GM23338 (cell line): ENCODE measurements at regions not wholly inside any gene's neighbourhood (a gene's known extent, or its start where the extent isn't known, plus 50 kb on each side); places are given as distances from the start of the nearest gene placed in this dataset.

Source experiments
- CREB1 ChIP-seq: fragments of 250-450 bp; sonication (Bioruptor Pico); IDR thresholded peaks from 2 replicates; pipeline ENCODE4 v1.5.0; 2020; ENCODE audit warnings: low read depth, mild to moderate bottlenecking, moderate library complexity
- EZH2 ChIP-seq: fragments of 200-600 bp; sonication (generic); IDR thresholded peaks from one replicate; pipeline ENCODE4 v1.8.0; 2017; ENCODE audit warnings: antibody characterized with exemption, mild to moderate bottlenecking, low read depth; ENCODE audit not compliant: unreplicated experiment
- JUNB ChIP-seq: IDR thresholded peaks from one replicate; pipeline ENCODE4 v1.6.1; 2016; ENCODE audit warnings: antibody characterized with exemption; ENCODE audit not compliant: unreplicated experiment
- POLR2AphosphoS5 ChIP-seq: IDR thresholded peaks from 2 replicates; pipeline ENCODE4 v1.6.1; 2016; ENCODE audit warnings: antibody characterized with exemption, low read depth
- REST ChIP-seq: IDR thresholded peaks from one replicate; pipeline ENCODE4 v1.6.1; 2018; ENCODE audit warnings: antibody characterized with exemption; ENCODE audit not compliant: unreplicated experiment
- TF ChIP-seq, protein P1 (sequence below), 2 experiments: fragments of 200-600 bp in 1 of 2; sonication (generic) in 1 of 2; conservative IDR thresholded peaks; 2 replicates each; pipeline versions ENCODE4 v1.5.1 to v1.6.1; 2016 to 2017; ENCODE audit warnings: antibody characterized with exemption in 2 of 2, low read depth in 2 of 2, mild to moderate bottlenecking in 2 of 2, moderate library complexity in 1 of 2

- no peak for TF ChIP-seq EZH2
- no peak for TF ChIP-seq JUNB
- TF ChIP-seq, protein P1, sequence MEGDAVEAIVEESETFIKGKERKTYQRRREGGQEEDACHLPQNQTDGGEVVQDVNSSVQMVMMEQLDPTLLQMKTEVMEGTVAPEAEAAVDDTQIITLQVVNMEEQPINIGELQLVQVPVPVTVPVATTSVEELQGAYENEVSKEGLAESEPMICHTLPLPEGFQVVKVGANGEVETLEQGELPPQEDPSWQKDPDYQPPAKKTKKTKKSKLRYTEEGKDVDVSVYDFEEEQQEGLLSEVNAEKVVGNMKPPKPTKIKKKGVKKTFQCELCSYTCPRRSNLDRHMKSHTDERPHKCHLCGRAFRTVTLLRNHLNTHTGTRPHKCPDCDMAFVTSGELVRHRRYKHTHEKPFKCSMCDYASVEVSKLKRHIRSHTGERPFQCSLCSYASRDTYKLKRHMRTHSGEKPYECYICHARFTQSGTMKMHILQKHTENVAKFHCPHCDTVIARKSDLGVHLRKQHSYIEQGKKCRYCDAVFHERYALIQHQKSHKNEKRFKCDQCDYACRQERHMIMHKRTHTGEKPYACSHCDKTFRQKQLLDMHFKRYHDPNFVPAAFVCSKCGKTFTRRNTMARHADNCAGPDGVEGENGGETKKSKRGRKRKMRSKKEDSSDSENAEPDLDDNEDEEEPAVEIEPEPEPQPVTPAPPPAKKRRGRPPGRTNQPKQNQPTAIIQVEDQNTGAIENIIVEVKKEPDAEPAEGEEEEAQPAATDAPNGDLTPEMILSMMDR (conservative IDR thresholded peaks at IDR 0.05; ENCODE audit: low read depth in 2 of 2), result no peak
- no peak for TF ChIP-seq POLR2AphosphoS5
- no peak for TF ChIP-seq REST
- no peak for TF ChIP-seq CREB1
Measured at GRCh38 chr2:128439791-128440665, 121.4 kb upstream of the HS6ST1 start.
